ENCODE measurements at regions not wholly inside any gene's neighbourhood (a gene's known extent, or its start where the extent isn't known, plus 50 kb on each side); places are given as distances from the start of the nearest gene placed in this dataset.

- Histone ChIP-seq H3K9me3 (ENCODE audit: control insufficient read depth, low read depth, low read length) (no peaks in the 10 kb centered on the region), H3K14ac (ENCODE audit: insufficient read depth, low read length) (no peak overlapping the region), H3K56ac (ENCODE audit: insufficient read length, low read depth, low read length) (no peak overlapping the region), H3K18ac (ENCODE audit: insufficient read length, low read depth, low read length) (no peak overlapping the region), H2AFZ (ENCODE audit: low read length) (no peak overlapping the region), H2BK5ac (ENCODE audit: insufficient read length, low read length) (no peak overlapping the region), H4K20me1 (ENCODE audit: control insufficient read depth, insufficient read depth, insufficient read length) (no peaks in the 10 kb centered on the region), H4K8ac (replicated peaks; ENCODE audit: insufficient read length, low read depth, low read length) (no peak overlapping the region), H3K23ac (ENCODE audit: insufficient read length, low read depth, low read length) (no peak overlapping the region), H4K5ac (ENCODE audit: insufficient read length, low read depth, low read length) (no peak overlapping the region), H3K79me1 (ENCODE audit: insufficient read depth, low read depth, low read length, poor library complexity, severe bottlenecking) (no peaks in the 10 kb centered on the region), H4K91ac (ENCODE audit: insufficient read length, low read depth, low read length) (no peak overlapping the region), H2BK20ac (ENCODE audit: low read depth, low read length, poor library complexity, severe bottlenecking) (no peak overlapping the region), H3K4me1 (ENCODE audit: insufficient read depth, low read length) (no peaks in the 10 kb centered on the region), H3T11ph (ENCODE audit: low read length) (no peak overlapping the region), H3K4ac (ENCODE audit: low read depth, low read length) (no peak overlapping the region), H2AK5ac (ENCODE audit: insufficient read length, low read length) (no peak overlapping the region), H3K27ac (ENCODE audit: insufficient read length, low read depth, low read length) (no peak overlapping the region), H3K4me2 (ENCODE audit: insufficient read depth, insufficient read length, low read length) (no peak overlapping the region), H3K9ac (ENCODE audit: extremely low read depth, insufficient read length, low read length) (no peak overlapping the region), H2BK12ac (ENCODE audit: insufficient read length, low read depth, low read length) (no peak overlapping the region), H2BK15ac (ENCODE audit: low read depth, low read length) (no peak overlapping the region), H3K79me2 (ENCODE audit: insufficient read depth, low read length) (no peaks in the 10 kb centered on the region), H3K23me2 (ENCODE audit: insufficient read length, low read depth, low read length, poor library complexity, severe bottlenecking) (no peaks in the 10 kb centered on the region), H2BK120ac (ENCODE audit: low read depth, low read length, poor library complexity, severe bottlenecking) (no peak overlapping the region), H3K27me3 (ENCODE audit: insufficient read depth, low read length) (no peaks in the 10 kb centered on the region)
- Mint-ChIP-seq H3K4me1 (peaks cover 3 to 8% of the 10 kb centered on the region in 2 experiments; a peak in 3 of 4 replicates), H3K36me3 (ENCODE audit: insufficient read depth in 1 of 3, low read depth in 3 of 3) (peaks cover 0 to 2% (median 0%) of the 10 kb centered on the region in 3 experiments; a peak in 1 of 7 replicates), H3K27me3 (ENCODE audit: low read depth) (peaks cover 34% of the 10 kb centered on the region), H3K27ac (no peak overlapping the region), H3K9me3 (peaks cover 0 to 4% of the 10 kb centered on the region in 2 experiments; a peak in 4 of 5 replicates), H3K4me3 (no peak overlapping the region)
- no peak for DNase-seq
- no CpG with 5 or more reads among the region's 4 CpGs for WGBS (ENCODE audit: extremely low coverage, insufficient read length, low lambda C conversion rate)
- no peak for TF ChIP-seq CTCF (conservative IDR thresholded peaks at IDR 0.05)
Measured at GRCh38 chr1:112285316-112285715, 110.7 kb upstream of the CTTNBP2NL start.

All from H9 (cell line).